NCI-H2081 (cell line): ENCODE measurements at regions not wholly inside any gene's neighbourhood (a gene's known extent, or its start where the extent isn't known, plus 50 kb on each side); places are given as distances from the start of the nearest gene placed in this dataset.

Experiments
- DNase-seq, 2 experiments: peaks; one replicate each; lab custom pipeline; 2025; lab: John Stamatoyannopoulos, UW

DNA sequence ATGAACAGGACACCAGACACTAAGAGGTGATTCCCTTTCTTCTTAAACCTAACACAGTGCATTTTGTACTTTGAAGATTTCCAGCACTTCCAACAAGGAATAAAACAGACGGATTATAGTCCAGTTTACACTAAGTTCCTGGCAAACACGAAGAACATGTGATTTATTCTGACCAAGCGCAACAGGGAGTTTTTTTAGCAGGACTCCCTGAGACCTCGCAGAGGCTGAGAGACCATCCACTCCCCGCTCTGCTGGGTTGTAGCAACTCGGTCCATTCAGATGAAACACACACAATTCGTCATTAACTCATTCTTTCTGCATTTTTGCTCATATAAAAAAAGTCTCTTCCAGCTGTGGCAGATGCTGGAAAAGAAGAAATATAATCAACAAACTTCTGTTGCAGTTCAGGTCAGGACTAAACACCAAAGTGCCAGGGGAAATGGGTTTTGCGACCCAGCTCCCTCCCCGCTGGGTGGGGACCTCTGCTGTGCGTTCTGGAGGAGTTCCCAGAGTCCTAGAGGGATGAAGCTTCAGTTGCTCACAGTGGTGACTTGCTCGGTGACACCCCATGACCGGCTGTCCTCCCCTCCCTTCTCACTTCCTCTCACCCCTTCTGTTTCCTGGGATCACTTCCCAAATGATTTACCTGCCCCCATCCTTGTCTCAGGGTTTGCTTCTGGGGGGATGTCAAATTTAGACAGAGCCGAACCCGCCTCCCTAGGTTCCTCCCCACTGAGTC is 52.5 kb downstream of the KCNF1 start:
- no peak for DNase-seq

DNA sequence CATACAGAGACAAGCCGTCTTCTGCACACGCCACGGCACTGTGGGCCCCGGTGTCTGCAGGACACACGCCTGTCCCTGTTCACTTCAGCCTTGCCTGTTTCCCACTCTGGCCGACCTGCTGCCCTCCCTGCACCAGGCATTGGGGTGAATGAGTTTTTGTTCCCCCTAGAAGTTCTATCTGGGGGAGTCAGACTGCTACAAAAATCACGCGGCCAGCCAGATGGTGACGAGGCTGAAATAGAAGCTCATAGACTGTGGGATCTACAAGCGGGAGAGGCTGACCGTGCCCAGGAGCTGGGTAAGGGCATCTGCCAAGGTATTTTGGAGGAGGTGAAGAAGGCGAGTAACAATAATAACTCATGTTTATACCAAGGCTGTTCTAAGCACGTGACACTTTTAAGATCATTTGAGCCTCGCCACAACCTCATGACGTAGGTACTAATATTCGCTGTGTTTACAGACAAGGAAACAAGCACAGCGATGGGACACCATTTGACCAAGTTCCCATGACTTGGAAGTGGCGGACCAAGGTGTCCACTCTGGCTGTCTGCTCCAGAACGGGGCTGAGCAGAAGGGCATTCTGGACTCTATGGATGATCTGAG is 53.6 kb downstream of the KCNF1 start:
- no peak for DNase-seq

DNA sequence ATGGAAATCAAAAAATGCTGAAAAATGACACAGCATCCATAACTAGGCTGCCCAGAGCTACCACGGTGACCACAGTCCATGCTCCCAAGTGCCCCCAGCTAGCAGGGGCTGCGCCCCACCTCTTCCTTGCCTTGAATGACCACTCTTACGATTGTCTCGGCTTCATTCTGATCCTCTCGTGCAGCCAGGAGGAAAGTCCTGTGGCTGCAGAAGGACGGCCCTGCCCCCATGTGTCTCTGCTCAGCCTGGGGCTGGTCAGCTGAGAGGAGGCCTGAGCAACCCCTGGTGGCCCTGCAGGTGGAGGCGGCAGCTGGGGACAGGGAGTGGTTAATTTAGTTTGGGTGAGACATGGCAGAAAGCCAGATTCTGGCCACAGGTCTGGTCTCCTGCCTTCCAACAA is 54.3 kb downstream of the KCNF1 start:
- DNase-seq = no peak

DNA sequence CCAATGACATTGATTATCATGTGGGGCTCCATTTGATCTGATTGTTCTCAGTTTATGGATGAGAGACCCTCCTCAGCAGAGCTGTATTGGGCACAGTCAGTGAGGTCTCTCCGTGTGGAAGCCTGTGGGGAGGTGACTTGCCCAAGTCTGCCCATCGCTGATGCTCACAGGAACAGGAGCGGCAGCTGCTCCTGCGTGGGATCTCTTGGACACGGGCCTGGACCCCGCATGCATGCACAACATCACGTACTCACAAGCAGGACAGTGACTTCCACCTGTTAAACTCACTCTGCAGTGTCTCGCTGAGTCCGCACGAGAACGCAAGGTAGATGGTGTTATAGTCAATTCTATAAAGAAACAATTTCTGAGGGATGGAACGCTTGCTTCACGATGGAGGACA is 55.0 kb downstream of the KCNF1 start:
- no peak for DNase-seq

DNA sequence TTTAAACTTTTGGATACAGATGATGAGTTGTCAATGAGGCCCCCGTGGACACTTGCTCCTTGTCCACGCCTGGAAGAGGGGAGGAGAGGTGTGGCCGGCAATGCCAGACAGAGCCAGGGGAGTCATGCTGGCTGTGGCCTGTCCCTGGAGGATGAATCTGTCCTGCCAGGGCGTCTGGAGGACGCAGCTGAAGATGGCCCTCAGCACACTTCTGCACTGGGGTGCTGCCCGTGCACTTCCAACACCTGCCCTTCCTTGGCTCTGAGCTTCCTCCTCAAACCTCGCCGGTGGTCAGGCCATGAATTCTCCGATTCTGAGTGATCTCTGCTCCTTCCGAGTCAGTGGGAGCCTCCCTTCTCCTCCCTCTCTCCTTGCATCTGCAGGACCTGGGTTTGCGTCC is 56.4 kb downstream of the KCNF1 start:
- no peak for DNase-seq

DNA sequence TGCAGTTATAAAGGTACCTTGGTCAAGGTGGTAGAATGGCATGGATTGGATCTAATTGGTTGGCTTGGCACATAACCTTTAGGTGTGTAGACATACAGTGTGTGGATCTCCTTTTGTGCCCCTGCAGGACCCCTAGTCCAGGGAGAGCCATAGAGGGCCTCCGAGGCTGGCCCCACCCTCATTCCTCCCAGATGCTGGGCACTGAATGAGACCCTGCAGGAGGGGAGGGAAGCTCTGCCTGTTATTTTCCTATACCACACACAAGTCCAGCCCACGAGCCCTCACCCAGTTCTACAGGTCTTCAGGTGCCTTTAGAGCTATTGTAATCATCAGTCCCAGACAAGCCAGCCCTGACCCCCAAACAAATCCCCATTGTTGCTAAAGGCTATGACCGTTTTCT is 58.9 kb downstream of the KCNF1 start:
- DNase-seq = no peak

DNA sequence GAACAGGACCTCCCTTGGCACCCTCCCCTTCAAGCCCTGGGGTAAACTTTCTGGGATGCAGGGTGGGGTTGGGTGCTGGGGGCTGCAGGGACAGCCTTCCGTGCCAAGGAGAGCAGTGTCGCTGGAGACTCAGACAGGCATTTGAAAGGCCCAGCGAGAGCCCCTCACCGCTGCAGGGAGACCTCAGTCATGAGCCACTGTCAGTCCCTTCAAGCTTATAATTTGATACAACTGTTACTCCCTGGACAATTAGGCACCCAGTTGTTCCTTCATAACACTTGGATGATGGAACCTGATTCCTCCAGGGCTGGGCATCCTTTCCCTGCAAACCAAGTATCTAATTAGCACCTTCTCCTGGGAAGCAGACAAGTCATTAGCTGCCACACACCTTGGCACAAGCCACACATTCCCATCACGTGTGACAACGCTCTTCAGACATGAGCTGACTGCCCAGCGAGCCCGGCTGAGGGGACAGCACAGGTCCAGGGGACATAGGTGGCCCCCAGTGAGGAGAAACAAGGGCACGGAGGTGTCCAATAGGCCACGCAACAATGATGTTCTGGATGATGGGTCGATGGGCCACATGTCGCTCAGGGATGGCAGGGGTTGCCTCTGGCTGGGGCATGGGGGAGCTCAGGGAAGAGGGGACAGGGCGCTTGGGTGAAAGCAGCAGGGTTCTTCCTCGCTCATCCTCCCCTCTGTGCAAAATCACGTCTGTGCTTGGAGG is 59.6 kb downstream of the KCNF1 start:
- no peak for DNase-seq

DNA sequence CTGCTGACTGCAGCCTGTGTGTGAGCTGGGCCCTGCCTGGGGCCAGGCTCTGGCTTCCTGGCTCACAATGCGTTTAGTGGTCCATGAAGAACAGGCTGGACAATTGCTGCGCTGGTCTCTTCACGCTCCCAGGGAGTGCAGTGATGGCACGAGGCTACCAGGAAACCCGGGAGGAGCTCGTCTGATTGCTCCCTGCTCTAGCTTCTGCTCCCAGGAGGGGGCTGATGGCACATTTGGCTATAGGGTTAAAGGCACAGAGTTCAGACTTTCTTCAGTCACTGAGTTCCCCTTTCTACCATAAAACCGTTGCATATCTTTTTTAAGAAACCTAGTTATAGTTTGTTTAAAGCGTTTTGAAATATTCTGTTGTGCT is 60.1 kb downstream of the KCNF1 start:
- no peak for DNase-seq

DNA sequence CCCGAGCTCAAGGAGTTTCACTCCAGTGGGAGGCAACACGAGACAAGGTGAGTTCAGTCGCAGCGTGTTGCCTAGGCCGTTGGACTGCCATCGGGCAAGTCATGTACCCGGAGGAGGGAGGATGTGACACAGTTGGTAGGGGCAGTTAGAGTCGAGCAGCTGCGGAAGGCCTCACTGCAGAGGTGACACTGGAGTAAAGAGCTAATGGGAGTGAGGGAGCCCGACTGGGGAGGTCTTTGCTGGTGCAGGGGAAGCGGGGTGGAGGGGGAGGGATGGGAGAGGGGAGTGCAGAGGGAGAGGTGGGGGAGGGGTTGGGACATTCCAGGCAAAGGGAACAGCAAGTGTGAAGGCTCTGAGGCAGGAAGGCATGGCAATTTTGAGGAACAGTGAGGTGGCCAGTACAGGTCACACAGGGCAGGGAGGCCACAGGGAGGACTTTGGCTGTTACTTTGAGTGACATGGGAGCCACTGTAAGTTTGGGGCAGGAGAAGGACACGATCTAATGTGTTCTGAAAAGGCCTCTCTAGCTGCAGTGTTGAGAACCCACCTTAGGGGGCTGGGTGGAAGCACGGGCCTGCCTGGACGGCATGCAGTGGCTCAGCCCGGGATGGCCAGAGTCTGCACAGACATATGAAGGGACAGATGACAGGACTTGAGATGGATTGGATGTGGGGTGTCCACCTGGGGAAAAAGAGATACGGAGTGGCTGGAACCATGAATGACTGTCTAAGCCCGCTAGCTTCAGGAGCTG is 61.1 kb downstream of the KCNF1 start:
- no peak for DNase-seq

DNA sequence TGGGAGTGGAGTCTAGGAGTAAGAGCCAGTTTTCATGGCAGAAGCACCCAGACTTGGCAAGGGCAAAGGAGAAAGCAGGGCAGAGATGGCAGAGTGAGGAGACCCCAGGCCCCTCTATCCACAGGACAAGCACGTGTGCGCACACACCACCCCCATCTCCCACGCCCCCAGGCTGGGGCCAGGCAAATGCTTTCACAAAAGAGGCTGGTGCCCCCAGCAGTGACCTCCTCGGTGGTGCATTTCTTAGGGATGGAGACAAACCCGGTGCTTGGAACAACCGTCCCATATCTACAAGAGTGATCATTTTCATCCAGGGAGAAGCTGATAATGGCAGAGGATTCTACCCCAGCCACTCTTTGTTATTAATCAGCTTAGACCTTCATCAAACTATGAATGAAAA is 62.0 kb downstream of the KCNF1 start:
- no peak for DNase-seq

DNA sequence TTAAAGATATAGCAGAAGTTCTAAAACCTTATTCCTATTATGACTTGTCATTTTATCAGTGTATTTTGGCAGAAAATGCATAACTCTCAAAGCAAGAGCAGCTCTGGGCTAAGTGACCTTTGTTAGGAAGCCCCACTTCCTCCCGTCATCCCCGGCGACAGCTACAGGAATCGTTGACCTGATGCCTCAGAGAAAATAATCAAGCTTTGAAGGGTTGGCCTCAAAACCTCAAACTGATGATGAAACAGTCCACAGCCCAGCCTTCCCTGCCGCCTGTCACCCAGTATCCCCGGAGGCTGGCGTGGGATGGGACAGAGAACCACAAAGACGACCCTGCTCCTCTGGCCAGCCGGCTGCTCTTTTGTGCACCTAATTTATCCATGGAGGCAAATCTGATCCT is 65.3 kb downstream of the KCNF1 start:
- DNase-seq = no peak

DNA sequence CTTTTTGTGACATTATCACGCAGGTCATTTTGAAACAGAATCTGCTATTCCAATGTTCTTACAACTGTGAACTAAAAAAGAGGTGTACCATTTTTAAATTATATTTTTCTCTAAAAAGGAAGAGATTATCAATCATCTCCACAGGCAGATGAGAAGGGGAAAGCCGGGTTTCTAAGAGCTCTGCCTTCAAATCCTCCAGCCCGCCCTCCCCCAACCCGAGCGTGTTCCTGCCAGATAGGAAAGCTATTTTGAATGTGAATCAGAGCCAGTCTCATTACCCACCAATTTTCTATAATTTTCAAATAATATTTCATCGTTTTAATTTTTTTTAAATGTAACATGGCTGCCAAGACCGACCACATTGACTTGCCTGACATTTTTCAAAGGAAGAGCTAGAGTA is 65.9 kb downstream of the KCNF1 start:
- no peak for DNase-seq

DNA sequence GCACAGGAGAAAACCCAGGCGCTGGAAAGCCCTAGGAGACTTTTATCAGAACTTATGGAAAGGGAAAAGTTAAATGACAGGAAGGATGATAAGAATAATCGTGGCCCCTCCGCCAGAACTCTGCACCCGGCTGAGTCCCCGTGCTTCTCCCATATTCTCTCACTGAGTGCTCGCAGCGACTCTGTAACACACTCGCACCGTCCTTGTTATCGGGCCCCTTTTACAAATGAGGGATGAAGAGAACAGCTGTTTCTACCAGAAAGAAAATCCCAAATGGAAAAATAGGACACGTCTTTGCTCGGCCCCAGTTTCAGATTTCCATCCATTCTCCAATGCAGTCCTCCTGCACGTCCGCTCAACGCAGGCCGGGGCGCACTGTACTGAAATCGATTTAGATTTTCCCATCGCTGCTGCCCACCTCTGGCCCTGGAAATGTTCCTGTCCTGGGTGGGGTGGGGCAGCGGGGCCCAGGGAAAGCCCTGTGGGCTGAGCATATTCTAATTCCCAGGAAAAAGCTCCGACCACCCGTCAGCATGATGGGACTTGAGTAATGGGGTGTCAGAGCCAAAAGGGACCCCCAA is 66.4 kb downstream of the KCNF1 start:
- no peak for DNase-seq

DNA sequence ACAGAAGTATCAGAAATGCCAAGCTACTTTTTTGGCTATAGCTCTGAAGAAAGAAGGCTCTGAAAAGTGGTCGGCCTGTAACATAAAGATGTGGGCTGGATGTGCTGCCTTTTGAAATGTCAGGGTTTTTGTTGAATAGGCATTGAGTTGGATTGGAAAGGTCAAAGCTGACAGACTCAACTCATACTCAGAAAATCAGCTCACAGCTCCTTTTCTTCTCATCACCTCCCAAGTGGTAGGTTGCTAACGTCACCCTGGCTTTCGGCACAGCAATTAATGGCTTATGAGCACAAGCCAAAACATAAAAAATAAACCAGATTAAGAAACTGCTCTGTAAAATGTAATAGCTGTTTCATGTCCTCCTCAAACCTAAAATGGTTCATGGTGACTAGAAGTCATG is 68.3 kb downstream of the KCNF1 start:
- no peak for DNase-seq

DNA sequence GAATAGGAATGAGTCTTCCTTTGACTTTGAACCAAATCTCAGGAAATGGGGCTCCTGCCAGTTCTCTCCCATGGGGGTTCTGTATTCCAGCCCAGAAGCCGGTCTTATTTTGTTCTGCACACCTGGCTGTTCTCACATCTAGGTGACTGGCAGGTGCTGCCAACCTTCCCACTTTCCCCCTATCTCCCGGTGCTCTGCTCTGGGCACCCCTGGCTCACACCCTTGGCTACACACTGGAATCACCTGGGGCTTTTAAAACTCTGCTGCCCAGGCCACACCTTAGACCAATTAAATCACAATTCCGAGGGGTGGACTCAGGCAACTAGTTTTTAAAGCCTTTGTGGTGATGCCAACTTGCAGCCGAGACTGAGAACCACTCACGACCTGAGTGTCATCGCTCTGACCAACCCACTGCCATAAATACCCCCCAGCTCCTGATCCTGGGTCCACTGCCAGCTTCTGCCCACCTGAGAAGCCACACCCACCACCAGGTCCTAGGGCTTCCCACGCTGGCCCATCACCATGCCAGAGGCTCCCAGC is 69.2 kb downstream of the KCNF1 start:
- DNase-seq = no peak

DNA sequence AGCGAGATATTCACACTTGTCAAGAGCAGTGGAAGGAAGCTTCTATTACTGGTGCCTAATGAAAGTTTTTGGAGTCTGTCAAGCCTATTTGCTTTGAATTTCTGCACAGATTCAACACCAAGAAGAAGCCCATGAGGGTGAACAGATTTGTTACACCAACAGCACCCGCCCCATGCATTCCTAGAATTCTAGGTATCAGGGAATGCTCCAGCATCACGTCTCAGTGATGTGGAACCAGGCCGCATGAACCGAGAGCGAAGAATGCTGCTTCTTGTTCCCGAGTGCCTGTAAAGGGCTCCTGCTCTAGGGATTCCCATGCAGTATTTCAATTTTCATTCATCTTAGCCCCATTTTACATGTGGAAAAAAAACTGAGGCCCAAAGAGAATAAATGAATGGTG is 69.7 kb downstream of the KCNF1 start:
- DNase-seq = no peak

DNA sequence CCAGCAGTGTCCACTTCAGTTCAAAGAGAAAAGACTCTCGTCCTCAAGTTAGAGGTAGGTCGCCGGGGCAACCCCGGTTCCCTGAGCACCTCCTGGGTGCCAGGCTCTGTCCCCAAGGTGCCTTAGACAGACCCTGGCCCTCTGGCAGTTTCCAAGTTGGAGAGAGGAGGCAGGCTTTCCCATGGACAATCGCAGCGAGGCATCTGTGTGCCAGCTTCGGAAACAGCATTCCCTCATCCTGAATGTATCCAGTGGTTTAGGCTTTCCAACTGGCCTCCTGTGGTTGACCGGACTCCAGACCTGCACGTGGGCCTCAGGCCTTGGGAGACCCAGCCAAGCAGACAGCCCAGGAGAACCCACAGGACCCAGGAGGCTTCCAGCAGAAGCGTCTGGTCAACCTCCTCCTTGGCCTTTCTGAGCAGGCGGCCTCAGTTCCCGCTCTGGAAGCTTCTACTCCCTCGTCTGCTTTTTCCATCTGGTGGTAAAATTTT is 70.3 kb downstream of the KCNF1 start:
- no peak for DNase-seq

DNA sequence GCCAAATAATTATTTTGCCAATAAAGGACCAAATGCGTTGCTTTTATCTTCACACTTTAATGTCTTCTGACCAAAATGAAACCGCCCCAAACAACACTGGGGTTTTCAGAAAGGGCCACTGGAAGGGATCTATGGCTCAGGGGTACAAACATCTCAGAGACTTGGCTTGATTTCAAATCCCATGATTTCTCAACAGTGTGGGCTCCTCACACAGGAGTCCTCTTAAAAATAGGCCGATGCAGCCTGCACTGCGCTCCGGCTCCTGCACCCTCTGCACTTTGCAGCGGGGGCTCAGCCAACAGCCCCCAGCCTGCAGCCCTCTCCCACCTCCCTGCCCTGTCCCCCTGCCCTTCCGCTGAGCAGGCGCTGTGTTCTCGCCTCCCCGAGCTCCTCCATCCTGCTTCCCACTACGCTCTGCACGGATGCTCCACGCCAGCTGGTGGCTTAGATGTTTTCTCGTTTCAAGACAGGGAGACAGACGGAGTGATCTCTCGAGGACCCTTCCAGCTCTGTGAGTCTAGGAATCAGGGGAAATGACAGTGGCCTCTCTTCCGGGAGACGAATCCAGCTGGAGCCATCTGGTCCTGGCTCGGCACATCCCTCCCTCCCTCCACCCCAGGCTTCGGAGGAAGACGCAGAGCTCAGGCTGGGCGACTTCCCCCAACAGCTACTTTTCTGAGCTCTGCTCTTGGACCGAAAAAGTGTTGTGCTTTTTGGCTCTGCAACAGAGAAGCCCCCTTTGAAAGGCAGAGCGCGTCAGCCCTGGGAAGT is 71.4 kb downstream of the KCNF1 start:
- no peak for DNase-seq

DNA sequence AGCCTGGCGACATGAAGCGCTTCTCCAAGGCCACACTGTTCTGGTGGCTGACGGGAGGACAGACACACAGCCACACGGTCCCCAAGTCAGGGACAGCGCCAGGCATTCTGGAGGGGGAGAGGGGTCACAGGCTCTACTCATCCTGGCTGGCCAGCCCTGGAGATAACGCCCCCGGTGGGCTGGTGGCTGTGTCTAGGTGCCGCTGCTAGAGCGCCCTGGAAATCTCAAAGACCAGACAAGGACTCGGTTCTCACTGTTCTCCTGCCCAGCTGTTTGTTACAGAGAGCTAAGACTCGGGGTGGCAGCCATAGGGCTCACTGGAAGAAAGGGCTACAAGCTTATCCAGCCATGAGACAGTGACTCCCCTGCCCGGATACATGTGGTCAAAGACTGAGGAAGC is 72.0 kb downstream of the KCNF1 start:
- no peak for DNase-seq

DNA sequence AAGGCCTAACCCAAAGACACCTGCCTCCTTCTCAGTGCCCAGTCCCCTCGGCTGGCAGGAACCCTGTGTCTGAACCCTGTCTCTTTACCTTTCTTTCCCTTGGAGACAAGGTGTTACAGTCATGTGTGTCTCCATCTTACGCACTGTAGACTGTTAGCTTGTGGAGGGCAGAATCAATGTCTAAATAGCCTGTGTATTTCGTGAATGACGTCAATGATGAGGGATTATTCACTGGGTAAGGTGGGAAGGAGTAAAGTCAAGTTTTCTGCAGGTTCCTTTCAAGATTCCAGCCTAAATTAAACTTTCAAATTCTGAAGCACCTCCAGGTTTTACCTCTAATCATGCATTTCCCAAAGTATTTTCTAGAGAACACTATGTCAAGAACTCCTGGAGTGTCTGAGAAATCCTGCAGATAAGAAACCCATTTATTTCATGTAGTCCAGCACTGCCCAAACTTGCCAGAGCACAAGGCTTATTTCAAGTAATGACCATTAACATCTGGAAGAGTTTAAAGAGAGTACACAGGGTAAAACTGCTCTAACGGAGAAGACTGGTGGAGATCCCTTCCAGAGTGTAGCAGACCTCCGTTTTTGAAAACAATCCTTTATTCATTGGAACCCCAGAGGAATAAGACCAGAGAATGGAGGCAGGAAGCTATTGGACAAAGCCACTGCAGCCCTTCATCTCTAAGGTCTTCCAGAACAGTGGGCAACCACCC is 72.8 kb downstream of the KCNF1 start:
- DNase-seq = no peak

DNA sequence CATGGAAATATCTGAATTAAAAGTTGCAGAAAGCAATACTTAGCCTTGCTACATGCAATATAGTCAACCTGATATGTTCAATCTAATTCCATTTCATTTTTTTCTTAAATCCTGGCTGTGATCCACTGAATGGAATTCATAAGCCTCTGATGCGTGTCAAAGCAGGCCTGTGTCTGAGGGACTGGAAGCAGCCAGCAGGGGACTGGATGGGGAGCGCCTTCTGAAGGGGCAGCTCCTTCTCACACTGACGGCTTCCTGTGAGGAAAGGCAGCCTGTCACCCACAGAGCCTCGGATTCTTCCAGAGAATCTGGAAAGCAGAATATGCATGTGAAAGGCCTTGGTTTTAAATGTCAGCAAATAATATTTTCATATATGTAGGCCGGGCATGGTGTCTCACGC is 73.5 kb downstream of the KCNF1 start:
- DNase-seq = no peak
